Dedifferentiated amniotic fluid mesenchymal stem cell (primary cell): ENCODE measurements at regions not wholly inside any gene's neighbourhood (a gene's known extent, or its start where the extent isn't known, plus 50 kb on each side); places are given as distances from the start of the nearest gene placed in this dataset.

Source experiments
- DNase-seq: peaks from one replicate; pipeline ENCODE4 v3.0.0-alpha.2; 2016; ENCODE audit errors: extremely low spot score

DNA sequence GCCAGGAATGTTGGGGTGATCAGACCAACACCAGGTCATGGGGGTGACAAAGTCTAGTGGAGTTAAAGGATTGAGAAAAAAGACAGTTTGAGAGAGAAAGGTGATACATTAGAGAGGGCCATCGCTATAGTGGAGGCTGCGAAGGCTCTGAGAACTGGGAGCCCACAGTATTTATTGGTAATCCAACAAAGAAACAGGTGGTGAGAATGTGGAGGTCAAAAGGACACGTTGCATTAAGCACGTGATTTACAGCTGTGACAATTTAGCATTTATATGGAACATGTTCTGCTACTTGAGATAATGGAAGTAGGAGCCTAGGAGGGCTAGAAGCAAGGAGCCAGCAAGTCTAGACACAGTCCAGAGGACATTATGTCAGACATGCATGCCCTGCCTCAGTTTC is 2086.5 kb upstream of the C9orf72 start:
- DNase-seq, result no peak

GRCh38 chr9:29668732-29669131 is 2095.5 kb upstream of the C9orf72 start:
- DNase-seq, result no peak

DNA sequence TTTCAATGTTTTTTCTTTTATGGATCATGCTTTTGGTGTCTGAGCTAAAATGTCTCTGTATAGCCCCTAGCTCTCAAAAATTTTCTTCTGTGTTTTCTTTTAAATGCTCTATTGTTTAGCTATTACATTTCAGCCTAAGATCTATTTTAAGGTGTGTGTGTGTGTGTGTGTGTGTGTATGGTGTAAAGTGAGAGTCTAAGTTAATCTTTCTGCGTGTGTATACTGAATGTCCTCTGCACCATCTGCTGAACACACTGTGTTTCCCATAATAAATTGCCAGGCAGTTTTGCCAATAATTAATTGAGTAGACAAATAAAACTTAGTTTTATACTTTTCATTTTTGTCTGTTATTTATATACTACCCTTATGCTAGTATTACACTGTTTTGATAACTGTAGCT is 2096.3 kb upstream of the C9orf72 start:
- no peak for DNase-seq

DNA sequence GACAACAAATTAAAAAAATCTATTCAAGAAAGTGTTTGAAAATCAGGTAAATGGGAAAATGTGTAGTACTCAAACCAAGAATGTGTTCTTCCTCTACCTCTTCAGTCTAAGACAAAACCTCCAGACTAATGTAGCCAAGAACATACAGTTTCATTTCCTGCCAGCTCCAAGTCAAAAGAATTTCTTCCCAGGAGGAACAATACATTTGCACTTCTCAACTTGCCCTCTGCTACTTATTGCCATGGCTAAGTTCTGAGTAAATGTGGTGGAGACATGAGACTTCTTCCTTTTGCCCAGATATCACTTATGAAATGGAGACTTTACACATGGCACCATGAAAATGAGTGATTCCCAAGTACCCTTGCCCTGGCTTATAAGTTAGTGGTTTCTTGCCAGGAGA is 2112.2 kb upstream of the C9orf72 start:
- DNase-seq, result no peak

GRCh38 chr9:29691145-29691544 is 2117.9 kb upstream of the C9orf72 start:
- DNase-seq, result no peak

DNA sequence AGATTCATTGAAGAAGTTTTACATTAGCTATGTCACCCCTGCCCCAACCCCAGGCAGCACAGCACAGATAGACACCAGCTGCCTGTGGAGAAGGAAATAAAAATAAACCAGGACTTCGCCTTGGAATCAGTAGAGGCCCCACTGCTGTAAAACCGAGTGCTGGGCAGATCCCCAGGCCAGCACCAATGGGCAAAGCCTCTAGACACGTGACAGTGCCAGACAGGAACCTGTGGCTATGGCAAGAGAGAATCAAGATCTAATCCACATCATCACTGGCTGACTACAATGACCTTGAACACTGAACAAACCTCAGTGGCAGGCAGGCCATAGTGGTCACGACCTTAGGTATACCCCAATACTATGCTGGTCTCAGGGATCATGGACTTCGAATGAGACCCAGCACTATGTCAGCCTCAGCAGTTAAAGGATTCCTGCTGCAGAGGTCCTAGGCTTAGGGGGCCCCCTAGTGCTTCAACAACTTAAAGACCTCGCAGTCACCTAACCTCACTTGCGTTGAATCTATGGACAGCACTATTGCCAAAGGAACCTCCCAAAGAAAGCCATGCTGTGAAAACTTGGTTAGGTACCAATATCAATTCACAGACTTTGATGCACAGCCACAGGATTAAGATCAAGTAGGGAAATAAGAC is 2118.6 kb upstream of the C9orf72 start:
- no peak for DNase-seq

GRCh38 chr9:29697011-29697410 is 2123.7 kb upstream of the C9orf72 start:
- no peak for DNase-seq

- DNase-seq, result no peak
Observed at GRCh38 chr9:29701559-29701958, 2128.3 kb upstream of the C9orf72 start.

DNA sequence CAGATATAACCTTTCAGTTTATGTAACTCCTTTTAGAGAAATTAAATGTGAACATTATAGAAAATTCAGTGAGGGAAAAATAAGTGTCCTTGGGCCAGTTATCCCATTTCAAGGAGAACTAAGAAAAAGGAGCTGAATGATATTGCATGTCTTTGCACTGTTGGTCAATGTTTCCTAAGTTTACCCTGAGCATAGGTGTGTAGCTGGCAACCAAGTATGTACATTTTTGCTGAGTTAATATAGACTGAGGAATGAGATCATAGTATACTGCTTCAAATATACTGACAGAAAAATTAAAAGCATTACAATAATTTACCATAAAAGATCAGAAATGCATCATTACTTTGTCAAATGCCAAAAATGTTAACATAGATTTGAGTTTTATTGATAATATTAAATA is 2128.7 kb upstream of the C9orf72 start:
- no peak for DNase-seq

GRCh38 chr9:29714860-29715259 is 2141.6 kb upstream of the C9orf72 start:
- no peak for DNase-seq

DNA sequence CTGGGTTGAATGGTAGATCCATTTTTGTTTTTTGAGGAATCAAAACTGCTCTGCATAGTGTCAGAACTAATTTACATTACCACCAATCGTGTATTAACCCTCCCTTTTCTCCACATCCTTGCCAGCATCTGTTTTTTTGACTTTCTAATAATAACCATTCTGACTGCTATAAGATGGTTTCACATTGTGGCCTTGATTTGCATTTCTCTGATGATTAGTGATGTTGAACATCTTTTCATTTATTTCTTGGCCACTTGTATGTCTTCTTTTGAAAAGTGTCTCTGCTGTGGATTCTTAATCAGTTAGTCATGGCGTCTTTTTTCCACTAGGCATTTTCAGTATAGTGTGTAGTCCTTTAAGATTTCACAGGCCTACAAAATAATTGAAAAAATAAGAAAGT is 2144.3 kb upstream of the C9orf72 start:
- DNase-seq, result no peak

GRCh38 chr9:29730163-29730562 is 2156.9 kb upstream of the C9orf72 start:
- DNase-seq, result no peak

GRCh38 chr9:29740518-29740917 is 2167.2 kb upstream of the C9orf72 start:
- DNase-seq, result no peak

DNA sequence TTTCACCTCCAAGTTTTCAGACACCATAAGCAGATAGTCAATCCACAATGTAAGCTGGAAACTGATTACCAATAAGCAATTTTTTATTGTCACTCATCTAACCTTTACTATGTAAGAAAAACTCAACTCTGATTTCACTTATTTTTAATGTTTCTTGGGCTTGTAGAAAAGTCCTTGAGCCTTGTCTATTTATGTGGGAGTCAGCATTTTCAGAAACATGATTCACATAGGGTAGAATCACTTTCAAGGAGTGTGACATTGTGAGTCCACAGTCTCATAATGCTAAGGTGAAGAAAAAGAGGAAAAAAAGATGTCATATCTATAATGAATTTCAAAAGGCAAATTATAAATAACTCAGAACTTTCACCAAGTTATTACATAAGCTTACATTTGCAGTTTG is 2167.9 kb upstream of the C9orf72 start:
- no peak for DNase-seq

- DNase-seq, result no peak
Observed at GRCh38 chr9:29750062-29750461, 2176.8 kb upstream of the C9orf72 start.

GRCh38 chr9:29751226-29751625 is 2177.9 kb upstream of the C9orf72 start:
- DNase-seq, result no peak

DNA sequence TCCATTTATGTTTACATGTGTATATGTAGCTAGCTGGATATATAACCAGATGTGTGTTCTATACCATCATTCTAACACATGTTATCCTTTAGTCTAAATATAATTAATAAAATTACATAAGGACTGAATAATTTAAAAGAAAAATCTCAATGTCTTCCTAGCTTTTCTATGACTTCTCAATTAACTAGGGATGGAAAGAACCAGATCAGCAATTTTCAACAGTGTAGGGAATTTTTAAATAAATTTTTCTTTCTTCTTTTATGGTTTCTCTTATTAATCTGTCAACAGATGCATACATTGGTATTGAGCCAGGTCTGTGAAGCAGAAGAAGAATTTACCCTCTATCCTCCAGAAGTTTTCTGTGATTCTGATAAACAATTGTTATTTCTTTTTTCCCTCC is 2180.4 kb upstream of the C9orf72 start:
- DNase-seq, result no peak

DNA sequence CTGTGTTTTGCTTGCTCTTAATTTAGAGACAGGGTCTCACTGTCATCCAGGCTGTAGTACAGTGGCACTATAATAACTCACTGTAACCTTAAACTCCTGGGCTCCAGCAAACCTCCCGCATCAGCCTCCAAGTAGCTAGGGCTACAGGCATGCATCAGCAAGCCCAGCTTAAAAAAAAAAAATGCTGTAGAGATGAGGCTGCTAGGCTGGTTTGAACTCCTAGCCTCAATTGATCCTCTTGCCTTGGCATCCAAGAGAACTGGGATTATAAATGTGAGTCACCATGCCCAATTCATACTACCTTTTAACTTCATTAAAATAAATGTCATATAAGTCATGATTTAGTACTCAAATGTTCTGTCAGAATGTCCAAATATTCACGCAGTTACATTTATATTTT is 2195.7 kb upstream of the C9orf72 start:
- DNase-seq, result no peak

GRCh38 chr9:29773676-29774075 is 2200.4 kb upstream of the C9orf72 start:
- DNase-seq, result no peak

DNA sequence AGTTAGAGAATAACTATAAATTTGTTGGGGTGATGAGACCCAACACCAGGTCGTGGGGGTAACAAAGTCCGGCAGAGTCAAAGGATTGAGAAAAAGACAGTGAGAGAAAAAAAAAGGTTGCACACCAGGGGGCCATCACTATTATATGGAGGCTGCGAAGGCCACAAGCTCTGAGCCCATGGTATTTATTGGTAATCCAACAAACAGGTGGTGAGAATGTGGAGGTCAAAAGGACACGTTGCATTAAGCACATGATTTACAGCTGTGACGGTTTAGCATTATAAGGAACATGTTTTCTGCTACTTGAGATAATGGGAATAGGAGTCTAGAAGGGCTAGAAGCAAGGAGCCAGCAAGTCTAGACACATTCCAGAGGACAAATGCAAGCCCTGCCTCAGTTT is 2202.2 kb upstream of the C9orf72 start:
- DNase-seq, result no peak

- DNase-seq, result no peak
Observed at GRCh38 chr9:29778281-29778849, 2205.1 kb upstream of the C9orf72 start.

DNA sequence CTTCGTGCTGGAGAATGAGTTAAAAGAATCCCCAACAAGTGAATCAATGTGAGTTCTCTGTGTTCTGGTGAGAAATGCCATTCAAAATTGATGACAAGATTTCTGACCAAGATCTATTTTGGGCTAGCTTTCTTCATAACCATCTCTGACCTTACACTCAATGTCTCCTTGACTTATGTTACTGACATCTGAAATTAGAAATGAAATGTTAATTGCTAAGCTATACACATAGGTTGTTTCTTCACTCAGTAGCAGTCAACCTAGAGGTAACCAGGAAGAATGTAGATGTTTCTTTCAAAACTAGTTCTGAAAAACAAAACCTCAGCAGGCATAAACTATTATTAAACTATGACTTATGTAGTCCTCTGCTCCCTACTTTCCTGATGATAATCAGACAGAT is 2220.7 kb upstream of the C9orf72 start:
- no peak for DNase-seq

DNA sequence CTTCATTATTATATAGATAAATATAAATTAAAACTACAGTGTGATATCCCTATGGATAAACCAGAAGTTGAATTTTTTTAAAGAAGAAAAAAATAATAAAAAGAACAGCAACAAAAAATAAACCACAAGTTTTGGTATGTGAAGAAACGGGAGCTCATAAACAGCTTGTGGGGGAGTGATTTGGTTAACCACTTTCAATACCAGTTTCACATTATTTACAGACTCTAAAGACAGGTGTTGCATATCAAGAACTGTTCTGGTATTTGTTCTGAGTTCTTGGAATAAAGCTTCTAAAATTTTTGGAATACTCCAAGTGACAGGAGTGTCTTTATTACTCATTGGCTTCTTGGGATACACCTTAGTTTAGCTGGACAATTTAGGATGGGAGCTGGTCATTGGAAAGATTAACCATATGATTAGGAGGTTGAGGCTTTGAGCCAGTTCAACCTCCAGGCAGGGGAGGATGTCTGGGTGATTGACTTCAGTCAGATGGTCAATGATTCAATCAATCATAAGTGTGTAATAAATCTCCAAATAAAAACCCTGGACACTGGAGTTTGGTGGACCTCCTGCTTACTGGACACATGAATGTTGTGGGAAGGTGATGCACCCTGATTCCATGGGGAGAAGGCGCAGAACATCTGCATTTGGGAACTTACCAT is 2223.1 kb upstream of the C9orf72 start:
- DNase-seq, result no peak

- no peak for DNase-seq
Observed at GRCh38 chr9:29798599-29798998, 2225.3 kb upstream of the C9orf72 start.
